NCI-H2196 (cell line): ENCODE measurements at regions not wholly inside any gene's neighbourhood (a gene's known extent, or its start where the extent isn't known, plus 50 kb on each side); places are given as distances from the start of the nearest gene placed in this dataset.

Source experiments
- DNase-seq: peaks from one replicate; lab custom pipeline; 2025; ENCODE audit not compliant: unreplicated experiment; lab: John Stamatoyannopoulos, UW

GRCh38 chr4:107183155-107183774 lies 147.2 kb upstream of the DKK2 start:
- DNase-seq, result peak; percentile 59

DNA sequence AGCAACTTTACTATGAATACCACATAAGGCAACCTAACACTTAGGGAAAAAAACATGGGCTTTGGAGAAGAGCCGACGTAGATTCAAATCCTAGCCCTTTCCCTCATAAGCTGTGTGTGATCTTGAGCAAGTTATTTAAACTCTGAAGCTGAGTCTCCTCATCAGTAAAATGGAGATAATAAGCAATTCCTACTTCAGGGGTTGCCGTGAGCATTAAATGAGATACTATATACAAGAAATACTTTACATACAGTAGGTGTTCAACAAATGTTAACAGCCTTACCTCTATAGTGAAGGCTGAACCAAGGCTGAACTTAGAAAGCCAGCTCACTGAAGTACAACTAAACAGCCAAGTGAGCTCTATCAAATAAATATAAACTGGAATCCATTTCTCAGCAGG lies 146.2 kb upstream of the DKK2 start:
- no peak for DNase-seq

DNA sequence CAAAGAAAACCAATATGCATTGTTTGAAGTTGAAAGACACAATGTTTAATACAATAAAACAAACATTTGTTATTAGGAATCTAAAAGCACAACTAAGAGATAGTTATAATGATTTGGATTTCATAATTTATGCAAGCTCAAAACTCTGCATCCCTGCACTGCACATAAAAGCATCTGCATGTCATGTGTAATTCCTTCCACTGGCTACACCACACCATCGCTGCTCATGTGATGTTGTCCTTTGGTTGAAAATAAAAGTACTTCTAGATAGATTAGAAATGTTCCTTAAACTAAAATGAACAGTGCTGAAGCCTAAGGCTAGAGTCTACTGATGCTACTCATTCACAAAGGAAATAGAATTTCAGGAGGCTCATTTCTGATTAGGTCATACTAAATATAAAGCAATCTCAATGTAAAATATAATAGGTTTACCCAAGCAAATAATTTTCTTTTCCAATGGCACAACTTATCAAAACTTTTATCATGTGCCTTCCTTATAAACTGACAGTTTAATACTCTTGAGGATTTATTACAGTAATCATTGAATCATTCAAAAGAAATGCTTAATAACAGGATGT lies 130.8 kb upstream of the DKK2 start:
- DNase-seq, result no peak

DNA sequence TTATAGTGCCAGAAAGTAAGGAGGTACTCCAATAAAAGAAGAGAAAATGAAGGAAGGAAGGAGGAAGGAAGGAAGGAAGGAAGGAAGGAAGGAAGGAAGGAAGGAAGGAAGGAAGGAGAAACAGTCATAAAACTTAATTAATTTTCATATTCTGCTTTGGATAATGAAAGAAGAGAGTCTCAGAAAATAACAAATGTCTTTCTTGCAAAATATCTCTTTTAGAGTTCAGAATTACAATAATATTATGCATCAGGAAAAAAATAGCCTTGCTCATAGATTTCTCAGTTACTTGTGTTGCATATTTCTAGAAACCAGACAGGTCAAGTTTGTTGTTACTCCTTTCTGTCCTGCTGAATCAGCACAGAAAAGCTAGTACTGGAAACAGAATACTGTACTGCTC lies 130.1 kb upstream of the DKK2 start:
- DNase-seq, result no peak

- DNase-seq, result no peak
Observed at GRCh38 chr4:107164962-107165475, 128.9 kb upstream of the DKK2 start.

- no peak for DNase-seq
Observed at GRCh38 chr4:107156443-107156842, 120.3 kb upstream of the DKK2 start.

DNA sequence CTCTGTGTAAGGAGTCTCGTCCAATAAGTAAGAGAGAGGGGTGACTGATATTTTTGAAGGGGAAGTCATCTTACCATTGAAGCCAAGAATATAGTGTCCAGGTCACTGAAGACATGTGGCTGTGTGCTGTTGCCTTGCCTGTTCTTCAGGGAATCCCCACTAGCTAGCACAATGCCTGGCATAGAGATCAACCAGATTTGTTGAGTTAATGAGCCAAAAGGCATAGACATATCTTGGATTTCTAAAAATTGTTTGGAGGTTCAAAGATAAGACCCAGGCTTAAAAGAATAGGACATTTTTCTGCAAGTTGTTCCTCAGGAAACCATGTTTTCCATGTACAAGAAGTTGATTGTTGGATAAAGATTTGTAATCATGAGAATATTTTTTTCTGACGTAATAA lies 119.3 kb upstream of the DKK2 start:
- no peak for DNase-seq

DNA sequence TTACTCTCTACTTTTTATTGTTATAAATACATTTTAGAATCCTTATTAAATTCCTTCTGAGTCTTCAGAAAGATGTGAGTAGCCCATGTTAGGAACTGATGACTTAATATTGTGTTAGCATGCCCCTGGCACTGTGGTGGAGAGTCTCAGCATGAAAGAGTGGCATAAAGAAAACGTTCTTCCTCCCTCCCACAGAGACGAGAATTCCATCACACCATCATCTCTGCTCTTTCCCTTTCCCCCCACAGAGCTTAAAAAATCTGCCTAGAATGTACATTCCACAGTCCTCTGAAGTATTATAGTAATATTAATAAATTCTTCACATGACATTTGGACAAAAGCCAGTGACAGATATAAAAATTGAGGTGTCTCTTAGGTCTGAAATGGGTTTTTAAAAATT lies 117.8 kb upstream of the DKK2 start:
- DNase-seq, result no peak

GRCh38 chr4:107153228-107153627 lies 117.1 kb upstream of the DKK2 start:
- no peak for DNase-seq

DNA sequence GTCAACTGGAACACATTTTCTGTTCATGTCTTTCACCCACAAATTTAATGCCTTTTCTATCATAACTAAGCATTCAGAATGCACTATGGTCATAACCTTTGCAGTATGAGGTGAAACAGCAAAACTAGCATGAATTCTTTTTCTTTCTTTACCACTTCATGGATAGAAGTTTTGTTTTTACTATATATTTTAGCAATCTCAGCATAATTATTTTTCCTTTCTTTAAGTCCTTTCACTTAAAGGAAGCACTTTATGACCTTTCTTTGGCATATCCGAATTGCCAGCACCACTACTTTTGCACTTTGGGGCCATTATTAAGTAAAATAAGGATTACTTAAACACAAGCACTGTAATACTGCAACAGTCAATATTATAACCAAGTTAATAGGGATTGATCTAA lies 115.1 kb upstream of the DKK2 start:
- no peak for DNase-seq

DNA sequence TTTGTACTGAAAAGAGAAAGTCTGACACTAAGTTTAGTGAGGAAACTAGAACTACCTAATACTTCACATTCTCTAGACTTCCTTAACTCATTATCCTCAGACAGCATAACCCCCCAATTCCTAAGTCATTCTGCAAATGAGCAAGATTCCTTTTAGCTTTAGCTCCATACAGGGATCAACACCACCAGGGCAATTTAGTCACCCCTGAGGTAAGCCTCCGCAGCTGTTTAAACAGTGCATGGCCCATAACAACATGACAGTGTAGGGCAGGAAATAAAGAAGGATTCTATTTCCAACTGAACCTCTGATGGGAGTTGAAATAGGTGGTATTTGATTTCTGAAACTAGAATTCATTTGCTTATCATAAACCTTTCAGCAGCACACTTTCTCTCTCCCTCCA lies 112.8 kb upstream of the DKK2 start:
- no peak for DNase-seq

DNA sequence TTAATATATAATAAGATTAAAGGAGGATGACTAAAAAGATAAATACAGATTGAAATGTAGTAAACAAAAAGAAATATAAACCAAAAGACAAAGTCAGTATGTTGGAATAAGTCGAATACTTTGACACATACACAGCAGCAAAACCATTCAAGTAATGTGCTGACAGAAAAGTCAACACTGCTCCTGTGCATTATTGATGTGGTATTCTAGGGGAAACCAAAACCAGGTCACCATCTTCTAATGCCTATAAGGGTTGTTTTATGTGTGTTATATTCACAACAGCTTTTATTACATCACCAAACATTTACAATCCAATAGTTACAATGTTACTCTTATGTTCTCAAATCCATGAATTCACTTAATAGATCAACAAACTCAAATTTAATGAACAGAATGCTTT lies 111.8 kb upstream of the DKK2 start:
- no peak for DNase-seq

- no peak for DNase-seq
Observed at GRCh38 chr4:107138433-107138832, 102.3 kb upstream of the DKK2 start.

GRCh38 chr4:107133965-107134653 lies 98.0 kb upstream of the DKK2 start:
- DNase-seq, result no peak

DNA sequence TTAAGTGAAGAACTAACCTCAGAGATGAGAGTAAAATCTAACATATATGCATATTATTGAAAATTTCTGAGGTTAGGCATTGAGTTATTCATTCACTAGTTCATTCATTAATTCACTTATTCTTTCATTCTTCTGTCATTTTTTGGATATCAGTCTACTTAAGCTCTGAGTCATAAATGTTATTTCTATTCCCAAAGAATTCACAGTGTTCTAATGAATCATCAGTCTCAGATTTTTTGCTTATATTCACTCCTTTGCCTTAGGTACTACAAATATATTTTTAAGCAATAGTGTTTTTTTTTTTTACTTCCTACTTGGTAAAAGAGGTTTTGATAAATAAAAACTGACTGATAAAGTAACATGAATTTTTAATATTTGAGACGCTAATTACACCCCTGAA lies 95.2 kb upstream of the DKK2 start:
- no peak for DNase-seq

DNA sequence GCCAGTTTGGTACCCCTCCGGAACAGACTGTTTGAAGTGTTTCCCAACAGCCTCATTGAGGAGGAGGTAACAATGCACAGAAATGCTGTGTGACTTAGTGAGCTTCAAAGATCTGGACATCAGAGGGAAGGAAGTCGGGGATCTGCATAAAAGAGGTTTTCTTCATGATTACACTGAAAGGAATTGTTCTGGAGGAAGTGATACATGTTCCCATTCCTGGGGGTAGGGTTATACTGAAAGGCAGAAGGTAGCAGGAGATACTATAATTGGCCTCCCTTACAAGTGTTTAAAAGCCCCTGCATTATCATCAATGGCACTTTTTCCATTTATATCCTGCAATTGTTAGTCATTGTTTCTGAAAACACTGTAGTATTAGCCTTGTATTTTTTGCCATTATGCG lies 94.0 kb upstream of the DKK2 start:
- DNase-seq, result no peak

- no peak for DNase-seq
Observed at GRCh38 chr4:107129611-107130010, 93.5 kb upstream of the DKK2 start.

- DNase-seq, result no peak
Observed at GRCh38 chr4:107129076-107129475, 93.0 kb upstream of the DKK2 start.

DNA sequence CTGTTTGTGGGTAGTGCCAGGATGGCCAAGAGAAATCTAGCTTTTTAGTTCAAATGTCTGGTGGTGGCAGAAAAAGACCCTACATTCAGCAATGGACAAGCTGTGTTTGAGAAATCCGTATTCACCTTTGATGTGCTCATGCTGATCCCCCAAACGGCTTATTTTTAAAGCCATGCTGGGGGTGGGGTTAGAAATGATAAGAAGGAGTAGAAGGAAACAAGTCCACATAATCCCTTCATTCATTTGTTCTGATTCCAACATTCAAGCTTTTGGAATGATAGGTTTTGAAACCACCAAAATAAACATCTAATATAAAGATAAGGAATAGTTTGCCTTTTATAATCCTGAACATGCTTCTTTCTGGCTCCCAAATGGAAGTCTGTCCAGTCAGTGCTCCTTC lies 92.0 kb upstream of the DKK2 start:
- no peak for DNase-seq

DNA sequence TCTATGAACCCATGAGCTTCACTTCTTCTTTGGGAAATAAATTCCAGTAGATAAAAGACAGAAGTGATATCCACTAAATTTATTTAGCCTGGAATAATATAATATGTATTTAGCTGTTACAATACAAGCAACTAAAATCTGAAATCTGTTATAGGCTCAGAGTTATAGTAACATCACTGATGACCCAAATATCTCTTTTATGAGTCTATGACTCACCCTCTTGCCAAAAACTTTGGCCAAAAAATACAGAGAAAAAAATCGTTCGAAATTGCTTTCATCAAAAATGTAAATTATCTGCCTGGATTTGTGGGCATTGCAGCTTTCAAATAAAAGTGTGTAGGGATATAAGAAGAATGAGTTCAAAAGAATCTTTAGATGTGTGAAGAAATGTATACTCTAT lies 89.4 kb upstream of the DKK2 start:
- DNase-seq, result no peak

DNA sequence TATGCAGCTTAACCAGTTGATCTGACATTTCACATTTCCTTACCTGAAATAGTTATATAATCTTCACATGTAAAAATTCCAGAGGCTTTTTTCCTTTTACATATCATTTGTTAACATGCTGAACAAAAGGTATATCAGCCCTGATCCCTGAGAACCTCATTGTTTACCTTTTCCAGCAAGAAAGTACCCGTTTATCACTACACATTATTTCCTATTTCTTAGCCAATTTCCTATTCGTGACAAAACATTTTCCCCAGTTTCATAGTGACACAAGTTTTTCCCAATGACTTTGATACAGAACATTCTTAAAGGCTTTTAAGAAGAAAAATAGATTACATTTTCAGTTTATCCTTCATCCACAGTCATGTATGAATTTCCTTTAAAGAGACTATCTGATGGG lies 86.6 kb upstream of the DKK2 start:
- no peak for DNase-seq

- no peak for DNase-seq
Observed at GRCh38 chr4:107120661-107121060, 84.5 kb upstream of the DKK2 start.

GRCh38 chr4:107117726-107118125 lies 81.6 kb upstream of the DKK2 start:
- DNase-seq, result no peak
